Peyer's patch (tissue), 4 donors: ENCODE measurements at regions not wholly inside any gene's neighbourhood (a gene's known extent, or its start where the extent isn't known, plus 50 kb on each side); places are given as distances from the start of the nearest gene placed in this dataset.

Experiments used
- DNase-seq, 3 donors: peaks; one replicate each; pipeline ENCODE4 v3.0.0-alpha.2; 2017 to 2019
- H3K27ac ChIP-seq, 4 donors: fragments of 200-600 bp; sonication (generic); one replicate each; pipeline ENCODE4 v1.5.1; 2016 to 2019
- H3K27me3 ChIP-seq, 2 donors: fragments of 200-600 bp; sonication (generic); one replicate each; pipeline ENCODE4 v1.5.1; 2019
- H3K36me3 ChIP-seq, 3 donors: fragments of 200-600 bp; sonication (generic); one replicate each; pipeline ENCODE4 v1.5.1; 2016 to 2019
- H3K4me1 ChIP-seq, 4 donors: fragments of 200-600 bp; sonication (generic); one replicate each; pipeline ENCODE4 v1.5.1; 2016 to 2019
- H3K4me3 ChIP-seq, 4 donors: fragments of 200-600 bp; sonication (generic); 1 replicate in 3 of 4; 2 replicates in 1 of 4; pipeline ENCODE4 v1.5.1; 2016 to 2019; ENCODE audit warnings: mild to moderate bottlenecking in 1 of 4
- H3K9me3 ChIP-seq, 4 donors: fragments of 200-600 bp; sonication (generic); one replicate each; pipeline ENCODE4 v1.5.1; 2016 to 2019; ENCODE audit warnings: mild to moderate bottlenecking in 1 of 4
- POLR2A ChIP-seq, 2 donors: fragments of 450-650 bp; IDR thresholded peaks; one replicate each; pipeline ENCODE4 v1.5.1; 2017; ENCODE audit warnings: antibody characterized with exemption in 2 of 2, mild to moderate bottlenecking in 2 of 2, moderate library complexity in 2 of 2
- TF ChIP-seq, protein P1 (sequence below), 6 experiments: fragments of 450-650 bp in 4 of 6; fragments of 200-600 bp in 2 of 6; sonication (generic) in 1 of 6; IDR thresholded peaks; one replicate each; pipeline ENCODE4 v1.5.1; 2017 to 2019; ENCODE audit warnings: antibody characterized with exemption in 6 of 6, mild to moderate bottlenecking in 3 of 6, moderate library complexity in 1 of 6

DNA sequence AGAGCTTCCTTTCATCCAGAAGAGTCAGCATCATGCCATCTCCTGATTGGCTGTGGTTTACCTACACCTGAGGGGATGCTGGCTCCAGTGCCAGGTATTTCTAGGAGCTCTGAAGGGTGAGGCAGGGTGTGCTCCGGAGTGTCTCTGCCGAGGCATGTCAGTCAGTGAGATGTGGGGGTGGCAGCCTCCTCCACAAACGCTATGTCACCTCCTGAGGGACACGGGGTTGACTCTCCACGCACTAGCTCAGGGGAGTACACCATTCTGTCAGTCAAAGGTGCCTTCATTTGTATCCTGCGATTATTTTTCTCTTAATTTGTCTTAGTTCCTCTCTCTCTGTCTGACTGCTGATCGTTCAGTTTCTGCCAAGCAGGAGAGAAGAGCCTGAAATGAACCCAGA is 604.5 kb downstream of the VRK1 start:
- Histone ChIP-seq H3K4me3 (no peak overlapping the region), H3K4me1 (peaks cover 0 to 5% (median 0%) of the 10 kb centered on the region in 4 donors)
- no peak for DNase-seq

DNA sequence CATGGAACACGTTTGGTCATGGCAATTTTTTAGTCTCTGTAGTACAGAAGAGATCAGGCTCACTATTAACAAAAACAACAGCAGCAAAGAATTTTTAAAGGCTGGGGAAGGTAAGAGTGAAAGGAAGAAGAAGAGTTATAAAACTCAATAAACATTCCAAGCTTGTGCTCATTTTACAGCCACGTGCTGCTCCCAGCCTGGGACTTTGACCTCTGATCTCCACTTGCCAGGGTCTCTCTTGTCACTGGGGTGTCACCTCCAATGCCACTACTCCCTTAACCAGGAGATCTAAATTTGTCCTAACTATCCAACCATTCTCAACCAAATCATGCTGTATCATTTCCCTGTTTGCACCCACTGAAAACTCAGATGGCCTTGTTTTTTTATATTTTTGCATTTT is 605.1 kb downstream of the VRK1 start:
- Histone ChIP-seq H3K4me3 (no peak overlapping the region), H3K4me1 (peaks cover 0 to 5% (median 0%) of the 10 kb centered on the region in 4 donors), H3K9me3 (no peaks in the 10 kb centered on the region), H3K27ac (peak overlapping the region in 2 of 4 donors; percentile 6 to 35), H3K27me3 (no peaks in the 10 kb centered on the region), H3K36me3 (no peaks in the 10 kb centered on the region)
- no peak for TF ChIP-seq POLR2A (IDR thresholded peaks at IDR 0.05)
- TF ChIP-seq, protein P1, sequence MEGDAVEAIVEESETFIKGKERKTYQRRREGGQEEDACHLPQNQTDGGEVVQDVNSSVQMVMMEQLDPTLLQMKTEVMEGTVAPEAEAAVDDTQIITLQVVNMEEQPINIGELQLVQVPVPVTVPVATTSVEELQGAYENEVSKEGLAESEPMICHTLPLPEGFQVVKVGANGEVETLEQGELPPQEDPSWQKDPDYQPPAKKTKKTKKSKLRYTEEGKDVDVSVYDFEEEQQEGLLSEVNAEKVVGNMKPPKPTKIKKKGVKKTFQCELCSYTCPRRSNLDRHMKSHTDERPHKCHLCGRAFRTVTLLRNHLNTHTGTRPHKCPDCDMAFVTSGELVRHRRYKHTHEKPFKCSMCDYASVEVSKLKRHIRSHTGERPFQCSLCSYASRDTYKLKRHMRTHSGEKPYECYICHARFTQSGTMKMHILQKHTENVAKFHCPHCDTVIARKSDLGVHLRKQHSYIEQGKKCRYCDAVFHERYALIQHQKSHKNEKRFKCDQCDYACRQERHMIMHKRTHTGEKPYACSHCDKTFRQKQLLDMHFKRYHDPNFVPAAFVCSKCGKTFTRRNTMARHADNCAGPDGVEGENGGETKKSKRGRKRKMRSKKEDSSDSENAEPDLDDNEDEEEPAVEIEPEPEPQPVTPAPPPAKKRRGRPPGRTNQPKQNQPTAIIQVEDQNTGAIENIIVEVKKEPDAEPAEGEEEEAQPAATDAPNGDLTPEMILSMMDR (IDR thresholded peaks at IDR 0.05) = no peak
- DNase-seq = peak in 2 of 3 donors; percentile 59 to 76

More for the DNA sequence above, 604.5 kb downstream of the VRK1 start:
- Histone ChIP-seq H3K27me3 (no peaks in the 10 kb centered on the region), H3K36me3 (no peaks in the 10 kb centered on the region), H3K27ac (peak overlapping the region in 2 of 4 donors; percentile 6 to 35), H3K9me3 (no peaks in the 10 kb centered on the region)
- TF ChIP-seq, protein P1 (IDR thresholded peaks at IDR 0.05) = no peak
- TF ChIP-seq POLR2A (IDR thresholded peaks at IDR 0.05) = no peak

DNA sequence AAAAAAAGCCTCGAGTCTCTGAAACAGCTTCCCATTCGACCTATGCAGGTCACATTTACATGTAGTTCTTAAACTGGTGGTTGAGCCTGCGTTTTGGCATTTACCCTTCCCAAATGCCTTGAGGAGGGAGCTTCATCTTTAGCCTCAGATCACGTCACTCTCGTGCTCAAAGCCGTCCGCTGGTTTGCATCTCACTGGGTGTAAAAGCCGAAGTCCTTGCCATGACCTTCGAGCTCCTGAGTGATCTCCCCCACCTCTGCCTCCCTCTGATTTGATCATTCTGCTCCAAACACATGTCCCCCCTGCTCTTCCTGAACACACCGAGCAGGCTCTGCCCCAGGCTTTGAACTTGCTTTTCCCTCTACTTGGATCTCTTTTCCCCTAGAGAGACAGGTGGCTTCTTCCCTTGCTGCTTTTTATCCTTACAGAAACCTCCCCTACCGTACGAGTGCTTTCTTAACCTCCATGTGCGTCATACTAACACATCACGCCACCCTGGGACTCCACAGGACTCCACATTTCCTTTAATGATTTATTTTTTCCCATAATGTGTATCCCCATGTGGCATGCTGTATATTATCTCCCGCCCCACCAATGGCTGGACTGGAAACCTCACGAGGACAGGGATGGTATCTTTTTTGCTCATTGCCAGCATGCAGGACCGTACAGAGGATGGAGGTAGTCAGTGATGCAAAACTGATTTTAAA is 610.7 kb downstream of the VRK1 start:
- Histone ChIP-seq H3K27ac (no peak overlapping the region), H3K36me3 (no peaks in the 10 kb centered on the region), H3K27me3 (no peaks in the 10 kb centered on the region), H3K4me3 (no peak overlapping the region), H3K9me3 (no peaks in the 10 kb centered on the region), H3K4me1 (no peaks in the 10 kb centered on the region)
- TF ChIP-seq POLR2A (IDR thresholded peaks at IDR 0.05) = no peak
- TF ChIP-seq, protein P1 (IDR thresholded peaks at IDR 0.05) = no peak
- DNase-seq = no peak

DNA sequence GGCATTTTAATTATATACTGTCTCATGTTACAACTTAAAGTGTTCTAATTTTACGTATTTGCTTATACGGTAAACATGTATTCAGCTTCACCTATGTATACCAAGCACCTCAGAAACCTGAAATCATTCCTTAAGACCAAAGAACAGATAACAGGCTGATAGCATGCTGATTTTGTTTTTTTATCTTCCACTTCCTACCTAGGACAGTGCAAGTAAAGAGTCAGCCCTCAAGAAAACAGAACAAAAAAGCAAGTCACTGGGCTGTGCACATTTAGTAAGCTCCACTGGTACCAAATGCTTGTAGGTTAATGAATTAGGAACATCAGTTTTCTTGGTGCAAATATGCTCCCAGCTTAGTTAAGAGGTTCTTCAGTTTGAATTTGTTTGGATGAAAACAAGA is 611.3 kb downstream of the VRK1 start:
- TF ChIP-seq, protein P1 (IDR thresholded peaks at IDR 0.05) = no peak
- no peak for TF ChIP-seq POLR2A (IDR thresholded peaks at IDR 0.05)

DNA sequence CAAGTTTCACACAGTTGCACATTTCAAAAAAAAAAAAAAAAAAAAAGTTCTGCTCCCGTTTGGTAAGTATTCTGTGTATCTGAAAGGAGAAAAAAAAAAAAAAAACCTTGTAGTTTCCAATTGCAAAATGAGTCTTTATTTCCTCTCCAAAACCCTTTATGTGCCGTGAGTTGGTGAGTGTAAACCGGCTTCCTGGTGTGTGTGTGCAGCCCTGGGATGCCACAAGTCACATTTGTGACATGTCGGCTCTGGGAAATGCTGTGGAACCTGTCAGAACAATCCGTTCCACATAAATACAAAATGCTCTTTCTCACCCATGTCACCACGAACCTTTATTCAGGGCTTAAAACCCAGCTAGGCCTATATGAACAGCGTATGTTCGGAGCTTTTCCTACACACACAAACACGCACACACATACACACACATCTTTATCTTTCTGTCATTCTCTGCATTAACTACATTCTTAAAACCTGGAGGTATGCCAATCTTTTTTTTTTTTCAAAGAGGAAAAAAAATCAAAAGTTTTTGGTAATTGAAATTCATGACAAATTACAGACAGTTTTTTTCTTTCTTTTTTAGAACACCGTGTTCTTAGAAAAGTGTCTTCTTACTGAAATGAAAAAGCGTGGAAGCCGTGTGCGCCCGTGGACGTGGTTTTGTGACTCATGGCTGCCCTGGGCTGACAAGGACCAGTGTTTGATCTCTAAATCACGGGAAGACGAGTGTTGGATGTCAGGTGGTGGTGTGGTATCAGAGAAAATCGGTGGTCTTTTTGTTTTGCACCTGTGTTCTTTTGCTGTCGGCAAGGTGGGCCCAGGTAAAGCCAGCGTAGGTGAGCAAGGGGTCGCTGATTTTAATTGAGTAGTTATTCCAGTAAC is 612.0 kb downstream of the VRK1 start:
- no peaks in the 10 kb centered on the region for H3K9me3 ChIP-seq
- no peaks in the 10 kb centered on the region for H3K36me3 ChIP-seq
- H3K27ac ChIP-seq = no peak overlapping the region
- TF ChIP-seq, protein P1 (IDR thresholded peaks at IDR 0.05) = no peak
- no peak for TF ChIP-seq POLR2A (IDR thresholded peaks at IDR 0.05)
- DNase-seq = no peak
- H3K27me3 ChIP-seq = peaks cover 0 to 4% of the 10 kb centered on the region in 2 donors
- peaks cover 0 to 5% (median 0%) of the 10 kb centered on the region in 4 donors for H3K4me1 ChIP-seq
- H3K4me3 ChIP-seq = no peak overlapping the region

More for the DNA sequence above, 611.3 kb downstream of the VRK1 start:
- no peaks in the 10 kb centered on the region for H3K9me3 ChIP-seq
- no peaks in the 10 kb centered on the region for H3K36me3 ChIP-seq
- H3K27ac ChIP-seq = no peak overlapping the region
- H3K4me3 ChIP-seq = no peak overlapping the region
- H3K27me3 ChIP-seq = peaks cover 0 to 4% of the 10 kb centered on the region in 2 donors
- H3K4me1 ChIP-seq = peaks cover 0 to 4% (median 0%) of the 10 kb centered on the region in 4 donors
- no peak for DNase-seq
